Stimulated activated CD4-positive, alpha-beta T cell treated with anti-CD3 and anti-CD28 coated beads, TNF-alpha, amount 100 ng/mL, for 1 hour (primary cell): ENCODE measurements at regions not wholly inside any gene's neighbourhood (a gene's known extent, or its start where the extent isn't known, plus 50 kb on each side); places are given as distances from the start of the nearest gene placed in this dataset.
"Not testable (repeated sequence)": the region's sequence is repeated elsewhere in the genome, so short reads cannot be mapped to it uniquely, and the experiment has no call there.

ENCODE experiments used
- DNase-seq, 3 donors: peaks; one replicate each; pipeline ENCODE4 v3.0.0-alpha.2; 2020; ENCODE audit warnings: low read depth in 3 of 3, low spot score in 1 of 3

DNA sequence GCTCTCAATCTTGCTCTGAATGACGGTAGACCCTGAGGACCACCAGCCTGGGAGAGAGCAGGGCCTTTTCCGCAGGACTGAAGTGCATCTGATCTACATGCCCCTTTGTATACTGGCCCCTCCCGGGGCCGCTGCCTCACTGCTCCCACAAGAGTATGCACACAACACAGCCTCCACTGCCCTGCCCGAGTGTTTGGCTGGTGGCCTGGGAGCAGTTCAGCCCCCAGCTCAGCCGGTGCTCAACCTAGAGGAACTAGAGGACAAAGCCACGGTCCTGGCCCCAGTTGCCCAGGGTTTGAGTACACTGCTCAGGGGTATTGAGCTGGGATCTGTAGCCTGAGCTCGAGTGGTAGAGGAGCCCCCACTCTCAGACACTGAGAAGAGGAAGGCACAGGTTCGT, 118.9 kb upstream of the CAB39 start:
- DNase-seq, result no peak

DNA sequence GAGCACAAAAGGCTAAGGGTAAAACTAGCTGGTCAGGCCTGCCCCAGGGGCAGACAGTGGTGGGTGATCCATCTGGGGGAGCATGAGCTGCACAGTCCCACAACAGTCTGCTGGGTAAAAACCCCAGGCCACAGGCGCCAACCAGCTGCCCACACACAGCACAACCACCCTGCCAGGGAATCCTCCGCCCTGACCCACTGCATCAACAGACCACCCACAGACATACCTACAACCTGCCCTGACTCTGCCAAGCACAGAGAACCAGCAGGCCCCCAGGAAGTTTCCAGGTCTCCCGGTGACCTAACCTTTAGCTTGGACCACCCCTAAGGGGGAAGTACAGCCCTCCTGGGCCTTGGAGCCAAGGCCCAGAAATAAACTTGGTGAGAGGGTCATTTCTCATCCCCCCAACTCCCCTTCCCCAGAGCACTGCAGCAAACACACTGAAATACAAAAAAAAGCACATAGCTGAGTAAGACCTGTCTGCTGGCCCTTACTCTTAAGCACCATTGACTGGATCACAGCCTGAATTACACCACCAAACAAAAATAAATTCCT, 118.3 kb upstream of the CAB39 start:
- no peak for DNase-seq

DNA sequence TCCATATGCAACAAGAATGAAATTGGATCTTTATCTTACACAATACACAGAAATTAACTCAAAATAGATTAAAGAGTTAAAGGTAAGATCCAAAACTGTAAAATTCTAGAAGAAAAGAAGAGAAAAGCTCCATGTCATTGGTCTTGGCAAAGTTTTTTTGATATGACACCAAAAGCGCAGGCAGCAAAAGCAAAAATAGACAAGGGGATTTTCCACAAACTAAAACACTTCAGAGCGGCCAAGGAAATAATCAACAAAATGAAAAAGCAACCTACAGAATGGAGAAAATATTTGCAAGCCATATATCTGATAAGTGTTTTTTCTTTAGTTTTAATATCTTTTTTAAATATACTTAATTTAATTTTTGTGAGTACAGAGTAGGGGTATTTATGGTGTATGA, 112.8 kb upstream of the CAB39 start:
- DNase-seq, result no peak

DNA sequence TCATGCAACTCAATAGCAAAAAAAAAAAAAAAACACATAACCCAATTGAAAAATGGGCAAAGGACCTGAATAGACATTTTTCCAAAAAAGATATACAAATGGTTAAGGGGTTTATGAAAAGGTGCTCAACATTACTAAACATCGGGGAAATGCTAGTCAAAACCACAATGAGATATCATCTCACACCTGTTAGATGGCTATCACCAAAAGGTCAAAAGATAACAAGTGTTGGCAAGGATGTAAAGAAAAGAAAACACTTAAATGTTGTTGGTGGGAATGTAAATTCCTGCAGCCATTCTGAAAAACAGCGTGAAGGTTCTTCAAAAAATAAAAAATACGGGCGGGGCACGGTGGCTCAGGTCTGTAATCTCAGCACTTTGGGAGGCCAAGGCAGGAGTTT, 112.4 kb upstream of the CAB39 start:
- no peak for DNase-seq

DNA sequence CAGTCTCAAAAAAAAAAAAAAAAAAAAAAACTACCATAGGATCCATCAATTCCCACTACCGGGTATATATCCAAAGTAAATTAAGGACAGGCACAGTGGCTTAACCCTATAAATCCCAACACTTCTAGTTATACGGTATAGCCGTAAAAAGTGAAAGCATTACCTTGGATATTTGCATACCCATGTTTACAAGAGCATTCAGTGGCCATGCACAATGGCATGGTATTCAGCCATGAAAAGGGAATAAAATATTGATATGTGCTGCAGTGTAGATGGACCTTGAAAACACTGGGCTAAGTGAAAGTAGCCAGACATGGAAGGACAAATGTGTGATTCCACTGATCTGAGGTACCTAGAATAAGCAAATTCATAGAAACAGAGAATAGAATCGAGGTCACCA, 111.8 kb upstream of the CAB39 start:
- DNase-seq, result no peak

DNA sequence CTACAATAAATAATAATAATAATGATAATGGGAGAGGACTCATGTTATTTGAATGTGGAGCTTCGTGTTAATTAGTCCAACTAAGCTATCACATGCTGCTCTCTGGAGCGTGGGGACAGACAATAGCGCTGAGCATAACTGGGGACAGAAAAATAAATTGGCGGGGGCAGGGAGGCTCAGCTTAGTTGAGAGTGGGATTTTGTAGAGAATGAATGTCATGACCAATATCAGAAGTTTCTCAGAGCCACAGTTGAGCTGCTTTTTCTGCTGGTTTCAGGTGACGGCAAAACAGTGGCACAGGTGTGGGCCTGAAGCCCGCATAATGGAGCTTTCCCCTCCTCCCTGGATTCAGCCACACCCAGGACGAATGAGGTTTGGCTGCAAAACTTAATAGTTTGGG, 111.1 kb upstream of the CAB39 start:
- DNase-seq, result no peak

DNA sequence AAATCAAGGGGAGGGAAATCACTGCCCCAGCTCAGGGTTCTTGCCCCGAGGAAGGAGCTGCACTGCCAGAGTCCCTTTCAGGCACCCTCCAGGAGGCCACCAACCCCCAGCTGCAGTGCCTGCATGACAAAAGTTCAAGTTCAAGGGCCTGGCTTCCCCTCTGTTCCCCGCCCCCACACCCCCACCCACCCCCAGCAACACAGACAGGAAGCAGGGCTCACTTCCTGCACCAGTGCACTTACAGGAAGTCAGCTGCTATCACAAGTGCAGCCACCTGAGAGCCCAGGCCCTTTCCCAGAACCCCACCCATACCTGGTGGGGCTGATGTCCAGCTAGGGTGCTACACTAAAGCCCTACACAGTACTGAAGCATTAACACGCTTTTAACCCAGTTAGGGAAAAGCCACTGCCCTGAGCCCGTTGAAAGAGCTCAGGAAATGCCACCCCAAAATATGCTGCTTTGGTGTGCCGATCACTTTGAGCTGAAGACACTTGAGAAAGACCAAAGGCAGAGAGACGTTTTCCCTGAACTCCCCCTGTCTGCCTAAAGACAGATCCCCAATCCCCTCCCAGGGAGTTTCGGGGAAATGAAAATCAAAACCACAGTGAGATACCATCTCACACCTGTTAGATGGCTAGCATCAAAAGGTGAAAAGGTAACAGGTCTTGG, 109.9 kb upstream of the CAB39 start:
- DNase-seq, result peak; percentile 18 to 29 (median 24)

DNA sequence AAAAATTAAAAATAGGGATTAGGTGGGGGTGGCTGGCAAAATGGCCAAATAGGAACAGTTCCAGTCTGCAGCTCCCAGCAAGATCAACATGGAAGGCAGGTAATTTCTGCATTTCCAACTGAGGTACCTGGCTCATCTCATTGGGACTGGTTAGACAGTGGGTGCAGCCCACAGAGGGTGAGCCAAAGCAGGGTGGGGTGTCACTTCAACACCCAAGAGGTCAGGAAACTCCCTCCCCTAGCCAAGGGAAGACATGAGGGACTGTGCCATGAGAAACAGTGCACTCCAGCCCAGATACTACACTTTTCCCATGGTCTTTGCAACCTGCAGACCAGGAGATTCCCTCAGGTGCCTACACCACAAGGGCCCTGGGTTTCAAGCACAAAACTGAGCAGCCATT, 109.3 kb upstream of the CAB39 start:
- DNase-seq, result not testable (repeated sequence)

DNA sequence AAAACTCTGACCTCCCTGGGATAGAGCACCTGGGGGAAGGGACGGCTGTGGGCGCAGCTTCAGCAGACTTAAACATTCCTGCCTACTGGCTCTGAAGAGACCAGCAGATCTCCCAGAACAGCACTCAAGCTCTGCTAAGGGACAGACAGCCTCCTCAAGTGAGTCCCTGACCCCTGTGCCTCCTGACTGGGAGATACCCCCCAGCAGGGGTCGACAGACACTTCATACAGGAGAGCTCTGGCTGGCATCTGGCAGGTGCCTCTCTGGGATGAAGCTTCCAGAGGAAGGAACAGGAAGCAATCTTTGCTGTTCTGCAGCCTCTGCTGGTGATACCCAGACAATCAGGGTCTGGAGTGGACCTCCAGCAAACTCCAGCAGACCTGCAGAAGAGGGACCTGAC, 108.5 kb upstream of the CAB39 start:
- DNase-seq, result not testable (repeated sequence)

DNA sequence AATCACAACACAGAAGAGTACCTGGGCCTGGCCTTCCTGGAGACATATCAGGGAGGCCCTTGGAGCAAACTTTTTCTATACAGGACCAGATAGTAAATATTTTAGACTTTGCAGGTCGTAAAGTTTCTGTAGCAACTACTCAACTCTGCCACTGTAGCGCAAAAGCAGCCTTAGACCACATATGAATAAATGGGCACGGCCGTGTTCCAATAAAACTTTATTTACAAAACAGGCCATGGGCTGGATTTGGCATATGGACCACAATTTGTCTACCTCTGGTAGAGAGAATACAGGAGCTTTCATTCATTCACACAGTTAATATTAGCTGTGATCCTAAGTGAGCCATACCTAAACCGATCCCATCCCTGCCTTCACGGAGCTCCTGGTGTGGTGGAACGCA, 98.6 kb upstream of the CAB39 start:
- DNase-seq, result no peak

DNA sequence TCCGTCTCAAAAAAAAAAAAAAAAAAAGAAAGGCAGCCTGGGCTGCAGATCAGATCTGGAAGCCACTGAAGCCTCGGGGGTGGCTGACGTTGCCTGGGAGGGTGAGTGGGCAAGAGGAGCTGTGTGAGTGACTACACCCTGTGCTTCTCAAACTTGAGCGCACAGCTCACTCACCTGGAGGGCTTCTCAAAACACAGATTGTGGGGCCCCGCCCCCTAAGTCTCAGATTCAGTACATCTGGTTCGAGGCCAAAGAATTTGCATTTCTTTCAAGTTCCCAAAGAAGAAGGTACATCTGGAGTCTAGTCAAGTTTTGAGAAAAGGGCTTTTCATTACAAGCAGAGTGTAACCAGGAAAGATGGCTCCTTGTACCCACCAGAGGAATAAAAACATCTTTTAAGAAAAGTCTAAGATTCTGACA, 97.7 kb upstream of the CAB39 start:
- peak in 1 of 3 donors; percentile 31 for DNase-seq

DNA sequence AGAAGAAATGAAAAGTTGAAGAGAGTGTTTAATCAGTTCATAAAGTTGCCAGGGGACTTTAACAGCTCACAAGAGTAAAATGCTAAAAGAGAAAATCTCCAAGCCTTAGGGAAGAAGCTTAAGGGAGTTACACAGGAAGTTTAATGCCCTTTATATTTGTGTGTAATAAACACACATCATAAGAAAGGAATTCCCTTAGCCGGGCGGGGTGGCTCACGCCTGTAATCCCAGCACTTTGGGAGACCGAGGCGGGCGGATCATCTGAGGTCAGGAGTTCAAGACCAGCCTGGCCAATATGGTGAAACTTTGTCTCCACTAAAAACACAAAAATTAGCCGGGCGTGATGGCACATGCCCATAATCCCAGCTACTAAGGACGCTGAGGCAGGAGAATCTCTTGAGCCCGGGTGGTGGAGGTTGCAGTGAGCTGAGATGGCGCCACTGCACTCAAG, 95.4 kb upstream of the CAB39 start:
- not testable (repeated sequence) for DNase-seq

DNA sequence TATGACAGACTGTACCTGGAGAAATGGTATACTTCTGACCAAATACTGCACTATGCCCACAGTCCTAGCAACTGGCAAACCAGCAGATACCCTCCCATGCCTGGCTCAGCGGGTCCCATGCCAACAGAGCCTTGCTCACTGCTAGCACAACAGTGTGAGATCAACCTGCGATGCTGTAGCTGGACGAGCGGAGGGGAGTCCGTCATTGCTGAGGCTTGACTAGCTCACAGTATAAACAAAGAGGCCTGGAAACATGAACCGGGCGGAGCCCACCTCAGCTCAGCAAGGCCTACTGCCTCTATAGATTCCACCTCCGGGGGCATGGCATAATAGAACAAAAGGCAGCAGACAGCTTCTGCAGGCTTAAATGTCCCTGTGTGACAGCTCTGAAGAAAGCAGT, 93.2 kb upstream of the CAB39 start:
- no peak for DNase-seq

DNA sequence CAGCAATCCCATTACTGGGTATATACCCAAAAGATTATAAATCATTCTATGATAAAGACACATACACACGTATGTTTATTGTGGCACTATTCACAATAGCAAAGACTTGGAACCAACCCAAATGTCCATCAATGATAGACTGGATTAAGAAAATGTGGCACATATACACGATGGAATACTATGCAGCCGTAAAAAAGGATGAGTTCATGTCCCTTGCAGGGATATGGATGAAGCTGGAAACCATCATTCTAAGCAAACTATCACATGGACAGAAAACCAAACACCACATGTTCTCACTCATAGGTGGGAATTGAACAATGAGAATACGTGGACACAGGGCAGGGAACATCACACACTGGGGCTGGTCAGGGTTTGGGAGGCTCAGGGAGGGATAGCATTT, 87.4 kb upstream of the CAB39 start:
- DNase-seq, result not testable (repeated sequence)

DNA sequence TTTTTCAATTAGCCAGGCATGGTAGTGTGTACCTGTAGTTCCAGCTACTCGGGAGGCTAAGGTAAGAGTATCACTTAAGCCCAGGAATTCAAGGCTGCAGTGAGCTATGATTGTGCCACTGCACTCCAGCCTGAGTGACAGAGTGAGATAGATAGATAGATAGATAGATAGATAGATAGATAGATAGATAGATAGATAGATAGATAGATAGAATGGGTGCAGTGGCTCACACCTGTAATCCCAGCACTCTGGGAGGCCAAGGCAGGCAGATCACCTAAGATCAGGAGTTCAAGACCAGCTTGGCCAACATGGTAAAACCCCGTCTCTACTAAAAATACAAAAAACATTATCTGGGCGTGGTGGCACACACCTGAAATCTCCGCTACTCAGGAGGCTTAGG, 85.6 kb upstream of the CAB39 start:
- not testable (repeated sequence) for DNase-seq

DNA sequence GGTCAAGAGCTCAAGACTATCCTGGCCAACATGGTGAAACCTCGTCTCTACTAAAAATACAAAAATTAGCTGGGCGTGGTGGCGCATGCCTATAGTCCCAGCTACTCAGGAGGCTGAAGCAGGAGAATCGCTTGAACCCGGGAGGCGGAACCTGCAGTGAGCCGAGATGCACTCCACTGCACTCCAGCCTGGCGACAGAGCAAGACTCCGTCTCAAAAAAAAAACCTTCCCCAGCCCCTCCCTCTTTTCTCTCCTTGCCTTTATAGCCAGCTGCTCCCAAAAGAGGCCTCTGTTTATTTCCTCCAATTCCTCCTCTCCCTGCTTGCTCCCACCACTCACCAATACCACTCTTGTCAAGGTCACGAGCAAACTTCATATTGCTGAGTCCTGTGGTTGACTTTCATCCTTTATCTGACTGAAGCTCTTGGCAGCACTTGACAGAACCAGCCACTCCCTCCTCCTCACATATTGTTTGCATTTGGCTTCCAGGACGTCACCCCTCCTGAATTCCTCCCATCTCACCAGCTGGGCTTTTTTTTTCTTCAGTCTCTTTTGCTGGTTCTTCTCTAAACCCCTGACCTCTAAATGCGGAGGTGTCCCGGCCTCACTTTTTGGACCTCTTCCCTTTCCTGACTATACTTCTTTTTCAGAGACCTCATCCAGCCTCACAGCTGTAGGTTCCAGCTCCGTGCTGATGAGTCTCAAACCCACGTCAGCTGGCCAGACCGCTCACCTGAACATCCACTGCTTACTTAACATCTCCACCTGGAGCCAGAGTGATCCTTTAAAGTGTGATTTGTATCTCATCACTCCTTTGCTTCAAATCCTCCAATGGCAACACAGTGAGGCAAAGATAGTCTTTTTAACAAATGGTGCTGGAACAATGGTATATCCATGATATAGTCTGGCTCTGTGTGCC, 84.6 kb upstream of the CAB39 start:
- no peak for DNase-seq

DNA sequence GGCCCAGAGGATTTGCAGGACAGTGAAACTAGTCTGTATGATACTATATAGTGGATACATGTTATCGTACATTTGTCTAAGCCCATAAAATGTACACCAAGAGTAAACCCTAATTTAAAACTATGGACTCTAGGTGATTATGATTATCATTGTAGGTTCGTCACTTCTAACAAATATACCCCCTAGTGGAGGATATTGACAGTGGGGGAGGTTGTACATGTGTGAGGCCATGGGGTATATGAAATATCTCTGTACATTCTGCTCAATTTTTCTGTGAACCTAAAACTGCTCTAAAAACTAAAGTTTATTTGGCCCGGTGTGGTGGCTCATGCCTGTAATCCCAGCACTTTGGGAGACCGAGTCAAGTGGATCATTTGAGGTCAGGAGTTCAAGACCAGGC, 81.2 kb upstream of the CAB39 start:
- DNase-seq, result no peak

DNA sequence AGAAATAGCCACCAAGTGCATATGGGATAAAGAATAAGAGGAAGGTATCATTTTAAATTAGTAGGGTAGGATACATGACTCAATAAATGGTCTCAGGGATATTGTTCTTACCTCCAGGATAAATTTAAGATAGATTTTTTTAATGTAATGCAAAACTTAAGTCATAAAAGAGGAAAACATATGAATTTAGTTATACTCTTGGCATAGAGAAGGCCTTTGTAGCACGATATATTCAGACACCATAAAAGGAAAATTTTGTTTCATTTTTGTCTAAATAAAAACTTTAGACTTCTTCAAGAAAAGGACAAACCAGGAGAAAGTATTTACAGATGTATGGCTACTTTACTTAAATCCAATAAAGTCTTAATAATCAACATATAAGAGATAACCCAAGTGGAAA, 78.5 kb upstream of the CAB39 start:
- DNase-seq, result no peak

DNA sequence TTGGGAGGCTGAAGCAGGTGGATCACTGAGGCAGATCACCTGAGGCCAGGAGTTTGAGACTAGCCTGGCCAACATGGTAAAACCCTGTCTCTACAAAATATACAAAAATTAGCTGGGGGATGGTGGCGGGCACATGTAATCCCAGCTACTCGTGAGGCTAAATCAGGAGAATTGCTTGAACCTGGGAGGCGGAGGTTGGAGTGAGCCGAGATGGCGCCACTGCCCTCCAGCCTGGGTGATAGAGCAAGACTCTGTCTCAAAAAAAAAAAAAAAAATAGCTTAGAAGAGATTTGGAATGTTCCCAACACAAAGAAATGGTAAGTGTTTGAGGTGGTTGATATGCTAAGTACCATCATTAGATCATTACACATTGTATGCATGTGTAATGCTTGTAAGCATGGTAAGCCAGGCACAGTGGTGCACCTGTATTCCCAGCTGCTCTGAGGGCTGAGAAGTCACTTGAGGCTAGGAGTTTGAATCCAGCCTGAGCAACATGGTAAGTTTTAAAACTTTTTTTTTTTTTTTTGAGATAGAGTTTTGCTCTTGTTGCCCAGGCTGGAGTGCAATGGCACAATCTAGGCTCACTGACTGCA, 77.8 kb upstream of the CAB39 start:
- not testable (repeated sequence) for DNase-seq

DNA sequence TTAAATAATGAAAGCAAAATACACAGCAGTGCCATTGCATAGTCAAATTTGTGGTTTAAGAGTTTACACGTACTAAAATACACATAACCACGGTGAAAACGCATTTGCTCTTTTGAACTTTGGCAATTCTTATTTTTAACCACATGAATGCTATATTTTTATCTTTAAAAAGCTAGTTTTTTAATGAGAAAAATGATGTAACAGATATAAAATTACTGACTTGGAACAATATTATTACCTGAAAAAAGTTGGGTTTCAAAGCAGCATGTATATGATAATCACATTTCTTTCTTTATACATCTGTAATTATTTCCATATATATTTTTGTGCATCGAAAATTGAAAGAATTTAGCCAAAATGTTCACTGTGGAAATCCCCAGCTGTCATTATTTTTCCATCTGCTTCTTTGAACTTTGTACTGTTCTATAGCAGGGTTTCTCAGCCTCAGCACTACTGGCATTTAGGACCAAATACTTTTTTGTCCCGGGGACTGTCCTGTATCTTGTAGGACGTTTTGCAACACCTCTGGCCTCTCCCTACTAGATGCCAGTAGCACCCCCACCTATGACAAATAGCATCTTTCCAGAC, 75.9 kb upstream of the CAB39 start:
- DNase-seq, result no peak

DNA sequence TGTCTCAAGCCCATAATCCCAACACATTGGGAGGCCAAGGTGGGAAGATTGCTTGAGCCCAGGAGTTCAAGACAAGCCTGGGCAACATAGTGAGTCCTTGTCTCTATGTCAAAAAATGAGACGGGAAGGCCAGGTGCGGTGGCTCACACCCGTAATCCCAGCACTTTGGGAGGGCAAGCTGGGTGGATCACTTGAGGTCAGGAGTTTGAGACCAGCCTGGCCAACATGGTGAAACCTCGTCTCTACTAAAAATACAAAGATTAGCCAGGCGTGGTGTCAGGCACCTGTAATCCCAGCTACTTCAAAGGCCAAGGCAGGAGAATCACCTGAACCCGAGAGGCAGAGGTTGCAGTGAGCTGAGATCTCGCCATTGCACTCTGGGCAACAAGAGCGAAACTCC, 75.2 kb upstream of the CAB39 start:
- not testable (repeated sequence) for DNase-seq
